Panc1 (cell line): ENCODE measurements at regions not wholly inside any gene's neighbourhood (a gene's known extent, or its start where the extent isn't known, plus 50 kb on each side); places are given as distances from the start of the nearest gene placed in this dataset.

Experiments
- ATAC-seq: fragments of 200-7000 bp; cut with Tn5 transposase; 2 replicates; pipeline ENCODE4 v1.9.1; 2020; ENCODE audit warnings: mild to moderate bottlenecking, moderate library complexity
- BruUV-seq: library from RNA; stranded (reverse); fragments of 400-500 nt; replicated peaks from 2 replicates; lab custom pipeline; 2021; lab: Mats Ljungman, UMichigan
- CTCF ChIA-PET: fragments of 300-600 bp; sonication (Branson Sonifier 250); formaldehyde crosslinking; loops from one replicate; lab custom pipeline; 2022; ENCODE audit warnings: antibody characterized with exemption; lab: Charles Lee
- POLR2A ChIA-PET: fragments of 300-600 bp; sonication (Branson Sonifier 250); formaldehyde crosslinking; loops from one replicate; lab custom pipeline; 2022; ENCODE audit warnings: antibody characterized with exemption; lab: Charles Lee
- DNase-seq: peaks from one replicate; pipeline ENCODE4 v3.0.0-alpha.2; 2010; ENCODE audit warnings: low read depth, low spot score
- H3K27ac ChIP-seq: 2 replicates; pipeline ENCODE4 v1.5.1; 2011; ENCODE audit warnings: mild to moderate bottlenecking, low read length, inconsistent platforms
- H3K27me3 ChIP-seq: fragments of 200-500 bp; sonication (Bioruptor generic); 2 replicates; pipeline ENCODE4 v1.6.0; 2014; ENCODE audit warnings: low read length, inconsistent platforms; ENCODE audit not compliant: control insufficient read depth, insufficient read depth
- H3K36me3 ChIP-seq: fragments of 200-500 bp; sonication (Bioruptor generic); 2 replicates; pipeline ENCODE4 v1.5.1; 2014; ENCODE audit warnings: inconsistent platforms, mild to moderate bottlenecking, low read length, moderate library complexity; ENCODE audit not compliant: control insufficient read depth, insufficient read depth
- H3K4me1 ChIP-seq: 2 replicates; pipeline ENCODE4 v1.5.1; 2011; ENCODE audit warnings: inconsistent platforms, mild to moderate bottlenecking, low read length, moderate library complexity; ENCODE audit not compliant: control insufficient read depth, insufficient read depth
- H3K4me3 ChIP-seq, 2 experiments: 2 replicates each; pipeline ENCODE4 v1.5.1; 2011 to 2012; ENCODE audit warnings: low read depth in 2 of 2, low read length in 2 of 2, mild to moderate bottlenecking in 2 of 2, inconsistent platforms in 1 of 2, moderate library complexity in 1 of 2
- H3K9me3 ChIP-seq: fragments of 200-500 bp; sonication (Bioruptor generic); 2 replicates; pipeline ENCODE4 v1.5.1; 2014; ENCODE audit warnings: low read depth, mild to moderate bottlenecking, inconsistent platforms, low read length, moderate library complexity; ENCODE audit not compliant: control insufficient read depth, insufficient read depth
- POLR2AphosphoS5 ChIP-seq: IDR thresholded peaks from 2 replicates; pipeline ENCODE4 v1.6.1; 2012; ENCODE audit warnings: mild to moderate bottlenecking, low read depth, low read length, moderate library complexity
- REST ChIP-seq, 2 experiments: IDR thresholded peaks; 2 replicates each; pipeline ENCODE4 v1.6.1; 2011 to 2012; ENCODE audit warnings: low read depth in 2 of 2, control low read depth in 1 of 2, low read length in 1 of 2, mild to moderate bottlenecking in 1 of 2, moderate library complexity in 1 of 2; ENCODE audit not compliant: insufficient read depth in 1 of 2
- SIN3A ChIP-seq: IDR thresholded peaks from 2 replicates; pipeline ENCODE4 v1.6.1; 2012; ENCODE audit warnings: low read depth, mild to moderate bottlenecking, low read length, moderate library complexity, borderline replicate concordance; ENCODE audit not compliant: insufficient read depth
- TCF7L2 ChIP-seq: IDR thresholded peaks from 2 replicates; pipeline ENCODE4 v1.6.1; 2011; ENCODE audit warnings: mild to moderate bottlenecking, low read depth, low read length, inconsistent platforms
- in situ Hi-C: cut with HindIII; loops from 2 replicates; pipeline ENCODE4 v1.10.0; 2016; ENCODE audit warnings: low sequenced_read_pairs, low pct_unique_long_range_greater_than_20kb
- intact Hi-C: fragments of 100-400 bp; cut with micrococcal nuclease; formaldehyde crosslinking; loops from one replicate; pipeline ENCODE4 v1.10.0; 2022; ENCODE audit not compliant: unreplicated experiment
- TF ChIP-seq, protein P1 (sequence below): fragments of 450-650 bp; IDR thresholded peaks from 2 replicates; pipeline ENCODE4 v1.5.1; 2017; ENCODE audit warnings: mild to moderate bottlenecking

GRCh38 chr19:28874742-28875141, 338.2 kb downstream of the UQCRFS1 start:
- ATAC-seq (no peak), DNase-seq (no peak)
- in situ Hi-C loops, result no loop called here
- intact Hi-C loops, result loop anchor here (5.0 kb wide), 1 partner anchor 407 kb away; no protein-coding TSS in a partner anchor
- no TSS peak for BruUV-seq
- no peaks in the 10 kb centered on the region for H3K4me1 ChIP-seq
- no peaks in the 10 kb centered on the region for H3K36me3 ChIP-seq
- TF ChIP-seq POLR2AphosphoS5 (no peak), TCF7L2 (no peak), REST (IDR thresholded peaks at IDR 0.05; ENCODE audit: insufficient read depth in 1 of 2, low read depth in 2 of 2, low read length in 1 of 2) (no peak), SIN3A (no peak)
- TF ChIP-seq, protein P1, sequence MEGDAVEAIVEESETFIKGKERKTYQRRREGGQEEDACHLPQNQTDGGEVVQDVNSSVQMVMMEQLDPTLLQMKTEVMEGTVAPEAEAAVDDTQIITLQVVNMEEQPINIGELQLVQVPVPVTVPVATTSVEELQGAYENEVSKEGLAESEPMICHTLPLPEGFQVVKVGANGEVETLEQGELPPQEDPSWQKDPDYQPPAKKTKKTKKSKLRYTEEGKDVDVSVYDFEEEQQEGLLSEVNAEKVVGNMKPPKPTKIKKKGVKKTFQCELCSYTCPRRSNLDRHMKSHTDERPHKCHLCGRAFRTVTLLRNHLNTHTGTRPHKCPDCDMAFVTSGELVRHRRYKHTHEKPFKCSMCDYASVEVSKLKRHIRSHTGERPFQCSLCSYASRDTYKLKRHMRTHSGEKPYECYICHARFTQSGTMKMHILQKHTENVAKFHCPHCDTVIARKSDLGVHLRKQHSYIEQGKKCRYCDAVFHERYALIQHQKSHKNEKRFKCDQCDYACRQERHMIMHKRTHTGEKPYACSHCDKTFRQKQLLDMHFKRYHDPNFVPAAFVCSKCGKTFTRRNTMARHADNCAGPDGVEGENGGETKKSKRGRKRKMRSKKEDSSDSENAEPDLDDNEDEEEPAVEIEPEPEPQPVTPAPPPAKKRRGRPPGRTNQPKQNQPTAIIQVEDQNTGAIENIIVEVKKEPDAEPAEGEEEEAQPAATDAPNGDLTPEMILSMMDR, result no peak
- H3K27ac ChIP-seq, result no peak overlapping the region
- H3K4me3 ChIP-seq, result no peak overlapping the region
- ChIA-PET CTCF (no interaction called here), POLR2A (no interaction called here)
- H3K9me3 ChIP-seq, result no peaks in the 10 kb centered on the region
- no peaks in the 10 kb centered on the region for H3K27me3 ChIP-seq

DNA sequence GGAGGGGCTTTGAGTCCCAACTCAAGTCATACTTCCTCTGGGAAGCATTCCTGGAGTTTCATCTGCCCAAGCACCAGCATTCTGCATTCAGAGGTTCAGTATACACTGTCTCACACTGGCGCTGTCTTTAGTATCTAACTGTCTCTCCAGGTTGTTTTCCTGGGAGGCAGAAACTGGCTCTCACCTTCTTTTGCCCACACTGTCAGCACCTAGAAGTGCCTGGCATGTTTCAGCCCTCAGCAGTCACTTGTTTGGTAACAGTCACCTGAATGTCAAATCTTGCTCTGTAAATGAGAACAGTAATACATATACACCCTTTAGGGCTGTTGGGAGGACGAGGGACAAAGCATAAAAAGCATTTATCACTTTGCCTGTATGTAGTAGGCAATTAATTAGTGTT, 339.6 kb downstream of the UQCRFS1 start:
- CTCF ChIA-PET, result no interaction called here
- no peaks in the 10 kb centered on the region for H3K27me3 ChIP-seq
- in situ Hi-C loops (no loop called here), intact Hi-C loops (no loop called here)
- H3K4me3 ChIP-seq, result no peak overlapping the region
- H3K27ac ChIP-seq, result no peak overlapping the region
- TF ChIP-seq REST (IDR thresholded peaks at IDR 0.05; ENCODE audit: insufficient read depth in 1 of 2, low read depth in 2 of 2, low read length in 1 of 2) (no peak), SIN3A (no peak), POLR2AphosphoS5 (no peak), TCF7L2 (no peak)
- TF ChIP-seq, protein P1, result no peak
- H3K9me3 ChIP-seq, result no peaks in the 10 kb centered on the region
- H3K36me3 ChIP-seq, result no peaks in the 10 kb centered on the region
- DNase-seq (no peak), ATAC-seq (no peak)
- no TSS peak for BruUV-seq
- POLR2A ChIA-PET, result no interaction called here
- no peaks in the 10 kb centered on the region for H3K4me1 ChIP-seq
